ENCODE measurements at regions not wholly inside any gene's neighbourhood (a gene's known extent, or its start where the extent isn't known, plus 50 kb on each side); places are given as distances from the start of the nearest gene placed in this dataset.

GRCh38 chr11:104582431-104582830 is 315.8 kb downstream of the CASP12 start:
- no peak for DNase-seq

- DNase-seq, result no peak
Observed at GRCh38 chr11:104581246-104581980, 316.8 kb downstream of the CASP12 start.

GRCh38 chr11:104573441-104573990 is 324.7 kb downstream of the CASP12 start:
- DNase-seq, result no peak

DNA sequence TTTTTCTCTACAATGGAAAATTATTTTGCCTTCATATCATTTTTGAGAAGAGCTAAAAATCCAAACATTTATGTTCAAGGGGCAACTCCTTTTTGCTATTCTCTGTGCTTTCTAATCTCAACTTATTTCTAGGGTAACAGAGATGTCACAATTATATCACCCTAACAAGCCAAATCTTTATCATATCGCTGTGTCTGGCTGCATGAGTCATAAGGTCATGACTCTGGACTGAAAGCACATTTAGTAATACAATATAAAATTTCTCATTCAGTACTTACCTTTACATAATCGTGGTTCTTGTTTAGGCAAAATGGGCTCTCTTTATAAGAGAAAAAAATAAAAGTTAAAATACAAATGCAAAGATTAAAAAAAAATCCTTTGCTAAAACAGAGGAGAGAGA is 326.0 kb downstream of the CASP12 start:
- DNase-seq, result no peak

DNA sequence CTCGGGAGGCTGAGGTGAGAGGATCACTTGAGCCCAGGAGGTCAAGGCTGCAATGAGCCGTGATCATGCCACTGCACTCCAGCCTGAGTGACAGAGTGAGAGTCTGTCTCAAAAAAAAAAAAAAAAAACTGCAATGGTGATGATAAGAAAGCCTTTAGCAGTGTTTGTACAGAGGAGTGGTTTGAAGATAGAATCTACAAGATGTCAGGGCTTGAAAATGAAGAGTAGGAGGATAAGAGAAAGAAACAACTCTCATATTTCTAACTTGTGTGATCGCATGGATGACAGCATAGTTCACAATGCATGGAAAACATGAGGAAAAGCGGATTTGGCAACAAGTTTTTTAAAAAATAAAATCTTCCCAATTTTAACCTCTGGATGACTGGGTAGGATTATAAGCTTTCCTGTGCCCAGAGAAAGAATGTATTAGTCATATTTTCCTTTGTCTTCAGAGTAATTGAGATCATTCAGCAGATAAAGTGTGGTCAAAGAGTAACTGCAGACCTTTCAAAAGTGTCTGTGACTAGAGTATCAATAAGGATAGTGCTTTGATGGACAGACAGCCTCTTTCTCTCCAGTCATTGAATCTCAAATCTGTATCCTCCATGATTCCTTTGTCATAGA is 328.1 kb downstream of the CASP12 start:
- DNase-seq, result no peak

- no peak for DNase-seq
Observed at GRCh38 chr11:104565583-104565961, 332.7 kb downstream of the CASP12 start.

GRCh38 chr11:104564921-104565582 is 333.2 kb downstream of the CASP12 start:
- no peak for DNase-seq

- no peak for DNase-seq
Observed at GRCh38 chr11:104556606-104557301, 341.5 kb downstream of the CASP12 start.

DNA sequence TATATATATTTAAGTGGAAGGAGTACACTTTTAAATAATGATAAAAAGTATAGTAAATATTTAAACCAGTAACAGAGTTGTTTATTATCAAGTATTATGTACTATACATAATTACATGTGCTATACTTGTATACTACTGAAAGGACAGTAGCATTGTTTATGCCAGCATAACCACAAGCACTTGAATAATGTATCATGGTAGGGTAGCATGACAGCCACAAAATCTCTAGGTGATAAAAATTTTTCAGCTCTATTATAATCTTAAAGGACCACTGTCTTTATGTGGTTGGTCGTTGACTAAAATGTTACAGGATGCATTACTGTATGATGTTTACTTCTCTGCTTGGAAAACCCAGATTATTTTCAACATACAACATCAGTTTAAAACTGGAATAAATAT is 349.2 kb downstream of the CASP12 start:
- DNase-seq, result no peak

DNA sequence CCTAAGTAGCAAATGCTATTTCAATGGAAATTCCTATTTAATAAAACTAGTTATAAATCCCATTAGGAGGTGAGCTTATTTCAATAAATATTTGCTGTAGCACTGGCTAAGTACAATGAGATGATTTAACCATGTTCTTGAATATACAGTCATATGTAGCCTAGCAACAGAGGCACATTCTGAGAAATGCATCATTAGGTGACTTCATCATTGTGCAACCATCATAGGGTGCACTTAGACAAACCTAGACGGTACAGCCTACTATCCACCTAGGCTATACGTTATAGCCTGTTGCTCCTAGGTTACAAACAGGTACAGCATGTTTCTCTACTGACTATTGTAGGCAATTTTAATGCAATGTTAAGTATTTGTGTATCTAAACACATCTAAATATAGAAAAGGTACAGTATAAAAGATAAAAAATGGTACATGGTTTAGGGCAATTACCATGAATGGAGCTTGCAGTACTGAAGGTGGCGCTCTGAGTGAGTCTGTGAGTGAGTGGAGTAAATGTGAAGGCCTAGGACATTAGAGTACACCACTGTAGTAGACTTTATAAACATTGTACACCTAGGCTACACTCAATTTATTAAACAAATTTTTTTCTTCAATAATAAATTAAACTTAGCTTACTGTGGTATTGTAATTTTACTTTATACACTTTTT is 350.1 kb downstream of the CASP12 start:
- DNase-seq, result no peak

DNA sequence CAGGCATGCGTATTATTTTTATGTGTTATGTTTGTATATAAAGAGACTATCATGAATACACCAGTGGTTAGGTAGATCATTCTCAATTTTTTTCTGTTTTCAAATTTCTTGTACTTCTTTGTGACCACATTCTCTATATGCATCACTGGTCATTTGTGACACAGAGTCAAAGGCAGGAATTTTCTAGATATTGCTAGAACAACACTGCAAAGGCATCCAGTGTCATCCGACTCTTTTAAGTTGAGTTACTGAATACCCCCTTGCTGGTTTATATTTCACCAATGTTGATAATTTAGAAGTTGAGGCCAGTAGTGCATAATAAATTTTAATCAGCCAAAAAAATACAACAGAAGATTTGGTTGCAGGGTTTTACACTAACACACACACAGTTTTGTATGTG is 351.8 kb downstream of the CASP12 start:
- no peak for DNase-seq

DNA sequence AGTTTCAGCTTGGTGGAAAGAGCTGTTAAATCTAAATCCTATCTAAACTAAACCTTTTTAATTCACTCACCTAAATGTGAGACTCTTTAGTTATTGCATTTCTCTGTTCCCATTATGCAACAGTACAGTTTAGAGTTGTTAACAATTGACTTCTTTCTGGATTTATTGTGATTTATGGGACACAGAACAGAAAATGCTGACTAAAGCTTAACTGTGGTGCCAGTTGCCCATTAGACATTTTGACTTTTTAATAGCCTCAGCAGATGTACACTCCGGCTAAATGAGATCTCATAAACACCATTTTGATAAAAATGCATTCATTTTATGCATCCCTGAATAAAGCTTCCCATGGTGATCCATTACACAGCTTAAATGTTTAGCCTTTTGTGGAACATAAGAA is 356.6 kb downstream of the CASP12 start:
- no peak for DNase-seq

GRCh38 chr11:104538313-104538712 is 359.9 kb downstream of the CASP12 start:
- no peak for DNase-seq

- DNase-seq, result no peak
Observed at GRCh38 chr11:104534278-104534677, 364.0 kb downstream of the CASP12 start.

DNA sequence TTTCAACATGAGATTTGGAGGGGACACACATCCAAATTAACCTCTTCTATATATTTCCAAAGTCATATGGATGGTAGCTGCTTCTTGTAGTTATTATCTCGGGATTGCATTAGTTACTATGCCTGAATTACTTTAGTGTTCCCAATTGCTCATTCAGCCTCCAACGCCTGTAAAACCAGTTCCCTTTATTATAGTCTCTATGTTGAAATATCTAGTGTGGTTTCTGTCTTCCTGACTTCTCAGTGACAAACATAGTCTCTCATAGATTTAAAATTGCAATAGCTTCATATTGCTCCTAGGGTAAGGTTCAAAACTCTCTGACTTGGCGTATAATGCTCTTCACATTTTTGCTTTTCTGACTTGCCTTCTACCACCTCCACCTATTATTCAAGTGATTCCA is 366.4 kb downstream of the CASP12 start:
- no peak for DNase-seq

DNA sequence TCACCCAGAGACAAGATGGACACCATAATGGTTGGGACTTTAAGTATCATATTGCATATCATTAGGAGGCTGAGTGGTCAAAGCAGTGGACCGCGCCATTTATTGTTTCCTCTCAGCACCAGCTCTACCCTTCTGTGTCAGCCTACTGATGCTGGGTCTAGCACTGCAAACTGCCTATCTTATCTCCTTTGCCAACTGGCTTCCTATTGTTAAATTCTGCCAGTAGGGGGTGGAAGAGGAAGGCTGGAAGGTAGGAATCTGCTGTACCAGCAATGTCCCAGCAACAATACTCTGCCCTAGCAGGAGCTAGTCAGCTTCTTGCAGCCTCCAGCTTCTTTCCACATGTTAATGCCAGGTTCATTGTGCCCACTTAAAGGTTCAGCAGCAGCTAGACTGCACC is 367.1 kb upstream of the PDGFD start:
- DNase-seq, result peak in 1 of 2 experiments; percentile 21

DNA sequence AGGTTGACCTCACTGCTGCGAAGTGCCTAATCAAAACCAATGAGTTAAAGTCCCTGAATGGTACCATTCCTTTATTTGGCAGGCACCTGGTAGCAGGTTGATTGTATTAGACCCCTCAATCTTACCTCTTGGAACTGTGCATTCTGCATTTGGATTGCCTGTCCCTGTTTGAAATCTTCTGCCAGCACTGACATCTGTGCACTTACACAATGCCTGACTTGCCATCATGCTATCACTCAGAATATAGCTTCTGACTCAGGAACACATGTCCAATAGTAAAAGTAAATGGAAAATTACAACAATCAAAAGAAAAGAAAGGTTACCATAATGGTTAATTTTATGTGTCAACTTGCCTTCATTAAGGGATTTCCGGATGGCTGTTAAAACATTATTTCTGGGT is 366.0 kb upstream of the PDGFD start:
- no peak for DNase-seq

- DNase-seq, result no peak
Observed at GRCh38 chr11:104529213-104529612, 365.3 kb upstream of the PDGFD start.

GRCh38 chr11:104526006-104526405 is 362.1 kb upstream of the PDGFD start:
- DNase-seq, result no peak

- DNase-seq, result no peak
Observed at GRCh38 chr11:104525416-104525815, 361.5 kb upstream of the PDGFD start.

GRCh38 chr11:104524254-104524653 is 360.3 kb upstream of the PDGFD start:
- DNase-seq, result no peak

DNA sequence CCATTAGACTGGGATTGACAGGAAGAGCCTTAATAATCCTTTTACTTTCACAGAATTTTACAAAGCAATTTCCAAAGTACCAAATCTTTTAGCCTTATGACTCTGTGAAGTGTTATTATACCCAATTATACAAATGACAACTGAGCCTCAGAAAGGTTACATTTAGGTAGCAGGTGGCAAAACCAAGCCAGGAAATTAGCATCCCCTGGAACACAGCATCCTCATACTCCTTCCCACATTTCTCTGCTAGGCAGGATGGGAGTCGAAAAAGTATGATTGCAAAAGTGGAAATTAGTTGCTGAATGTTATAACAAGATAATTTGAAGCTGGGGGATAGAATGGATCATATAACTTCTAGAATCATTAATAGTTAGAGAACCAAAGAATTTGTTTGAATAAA is 359.7 kb upstream of the PDGFD start:
- DNase-seq, result no peak

DNA sequence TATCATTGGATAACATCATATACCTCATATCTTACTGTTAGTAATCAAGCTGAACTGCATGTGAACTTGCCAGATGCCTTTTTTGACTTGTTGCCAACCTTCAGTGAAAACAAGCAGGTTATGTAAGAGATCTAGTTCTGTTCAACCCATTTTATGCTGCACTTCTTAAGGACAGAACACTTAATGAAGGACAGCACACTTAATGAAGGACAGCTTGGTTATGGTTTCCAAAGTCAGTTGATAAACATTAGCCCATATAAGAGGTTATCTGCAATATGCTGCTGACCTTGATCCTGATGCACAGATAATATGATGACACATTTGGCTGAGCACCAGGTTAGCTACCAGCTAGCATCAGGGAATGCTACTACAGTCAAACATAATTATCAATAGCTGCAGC is 358.7 kb upstream of the PDGFD start:
- DNase-seq, result no peak
